ENCODE measurements at regions not wholly inside any gene's neighbourhood (a gene's known extent, or its start where the extent isn't known, plus 50 kb on each side); places are given as distances from the start of the nearest gene placed in this dataset.

GRCh38 chr14:101504096-101504948 is 57.0 kb upstream of the DIO3 start:
- no peak for TF ChIP-seq POLR2A (IDR thresholded peaks at IDR 0.05)
- no peak for TF ChIP-seq CTCF (IDR thresholded peaks at IDR 0.05)
